ENCODE measurements at regions not wholly inside any gene's neighbourhood (a gene's known extent, or its start where the extent isn't known, plus 50 kb on each side); places are given as distances from the start of the nearest gene placed in this dataset.

DNA sequence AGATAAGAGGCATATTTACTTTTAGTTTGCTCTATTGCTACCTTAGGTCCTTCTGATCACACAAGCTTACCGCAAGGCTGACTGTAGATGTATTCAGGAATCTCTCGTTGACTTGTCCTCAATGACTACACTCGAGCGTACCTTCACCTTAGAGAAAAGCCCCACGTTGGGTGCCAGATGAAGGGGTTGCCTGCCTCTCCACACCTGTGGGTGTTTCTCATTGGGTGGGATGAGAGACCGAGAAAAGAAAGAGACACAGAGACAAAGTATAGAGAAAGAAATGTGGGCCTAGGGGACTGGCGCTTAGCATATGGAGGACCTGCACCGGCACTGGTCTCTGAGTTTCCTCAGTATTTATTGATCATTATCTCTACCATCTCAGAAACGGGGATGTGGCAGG lies 51.8 kb downstream of the ASCL4 start:
- Histone ChIP-seq H3K4me3 (ENCODE audit: low read length) (no peak overlapping the region), H3K27me3 (ENCODE audit: insufficient read depth, low read length) (peaks cover 4% of the 10 kb centered on the region), H3K4me1 (ENCODE audit: insufficient read depth, low read length) (no peaks in the 10 kb centered on the region), H3K9me3 (ENCODE audit: low read depth, low read length) (peaks cover 21% of the 10 kb centered on the region)

DNA sequence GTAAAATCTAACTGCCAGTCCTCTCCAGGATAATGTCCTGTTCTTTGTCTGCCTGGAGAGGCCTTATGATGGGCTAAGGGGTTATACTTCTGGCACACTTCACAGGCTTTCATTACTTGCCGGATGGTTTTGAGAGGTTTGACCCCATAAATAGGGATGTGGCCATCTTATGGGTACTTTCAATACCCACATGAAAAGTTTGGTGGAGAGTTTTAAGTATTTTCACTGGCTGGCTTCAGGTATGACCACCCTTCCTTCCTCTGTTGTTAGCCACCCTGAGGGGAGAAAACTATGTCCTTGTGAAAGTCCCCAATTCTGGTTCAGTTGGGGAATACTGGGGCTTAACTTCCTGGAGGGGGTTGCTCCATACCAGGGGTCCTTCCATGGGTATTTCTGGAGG lies 54.8 kb downstream of the ASCL4 start:
- no peak overlapping the region for H3K4me3 ChIP-seq (ENCODE audit: low read length)
- peaks cover 8% of the 10 kb centered on the region for H3K27me3 ChIP-seq (ENCODE audit: insufficient read depth, low read length)
- peaks cover 21% of the 10 kb centered on the region for H3K9me3 ChIP-seq (ENCODE audit: low read depth, low read length)
- H3K4me1 ChIP-seq (ENCODE audit: insufficient read depth, low read length): no peaks in the 10 kb centered on the region

DNA sequence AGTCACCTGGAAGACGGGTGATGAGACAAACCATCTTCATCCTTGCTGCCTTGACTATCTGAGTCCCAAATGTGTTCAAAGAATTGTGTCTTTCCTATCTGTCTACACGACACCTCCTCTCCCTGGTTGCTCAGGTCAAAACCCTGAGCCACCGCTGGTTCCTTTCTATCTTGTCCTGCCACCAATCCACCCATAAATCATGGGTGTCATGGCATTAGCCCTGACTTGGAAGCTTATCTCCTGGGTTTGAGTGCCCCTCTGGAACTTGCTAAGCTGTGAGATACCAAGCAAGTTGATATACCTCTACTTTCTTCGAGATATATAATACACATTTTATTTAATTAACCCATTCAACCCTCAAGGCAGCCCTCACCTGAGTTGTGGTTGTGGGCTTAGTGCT lies 57.9 kb downstream of the ASCL4 start:
- Histone ChIP-seq H3K4me3 (ENCODE audit: low read length) (no peak overlapping the region), H3K27me3 (ENCODE audit: insufficient read depth, low read length) (peaks cover 18% of the 10 kb centered on the region), H3K9me3 (ENCODE audit: low read depth, low read length) (peaks cover 5% of the 10 kb centered on the region), H3K4me1 (ENCODE audit: insufficient read depth, low read length) (no peaks in the 10 kb centered on the region)

DNA sequence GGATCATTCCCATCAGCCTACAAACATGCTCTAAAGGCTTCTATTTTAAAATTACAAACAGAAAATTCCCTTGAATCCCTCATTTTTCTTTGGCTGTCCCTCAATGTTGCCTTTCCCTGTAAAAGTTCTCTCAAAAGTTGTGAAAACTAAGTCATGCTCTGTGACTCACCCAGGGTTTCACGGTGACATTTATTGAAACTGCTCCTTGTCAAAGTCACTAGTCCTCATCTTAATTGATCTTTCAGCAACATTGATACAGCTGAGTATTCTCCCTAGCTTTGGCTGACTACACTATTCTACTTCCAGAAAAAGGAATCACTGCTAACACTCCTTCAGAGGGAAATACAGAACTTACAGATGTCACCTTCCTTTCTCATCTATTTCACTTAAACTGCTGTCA lies 65.7 kb downstream of the ASCL4 start:
- H3K9me3 ChIP-seq (ENCODE audit: low read depth, low read length): no peaks in the 10 kb centered on the region
- peaks cover 55% of the 10 kb centered on the region for H3K27me3 ChIP-seq (ENCODE audit: insufficient read depth, low read length)
- H3K4me3 ChIP-seq (ENCODE audit: low read length): no peak overlapping the region
- no peaks in the 10 kb centered on the region for H3K4me1 ChIP-seq (ENCODE audit: insufficient read depth, low read length)

DNA sequence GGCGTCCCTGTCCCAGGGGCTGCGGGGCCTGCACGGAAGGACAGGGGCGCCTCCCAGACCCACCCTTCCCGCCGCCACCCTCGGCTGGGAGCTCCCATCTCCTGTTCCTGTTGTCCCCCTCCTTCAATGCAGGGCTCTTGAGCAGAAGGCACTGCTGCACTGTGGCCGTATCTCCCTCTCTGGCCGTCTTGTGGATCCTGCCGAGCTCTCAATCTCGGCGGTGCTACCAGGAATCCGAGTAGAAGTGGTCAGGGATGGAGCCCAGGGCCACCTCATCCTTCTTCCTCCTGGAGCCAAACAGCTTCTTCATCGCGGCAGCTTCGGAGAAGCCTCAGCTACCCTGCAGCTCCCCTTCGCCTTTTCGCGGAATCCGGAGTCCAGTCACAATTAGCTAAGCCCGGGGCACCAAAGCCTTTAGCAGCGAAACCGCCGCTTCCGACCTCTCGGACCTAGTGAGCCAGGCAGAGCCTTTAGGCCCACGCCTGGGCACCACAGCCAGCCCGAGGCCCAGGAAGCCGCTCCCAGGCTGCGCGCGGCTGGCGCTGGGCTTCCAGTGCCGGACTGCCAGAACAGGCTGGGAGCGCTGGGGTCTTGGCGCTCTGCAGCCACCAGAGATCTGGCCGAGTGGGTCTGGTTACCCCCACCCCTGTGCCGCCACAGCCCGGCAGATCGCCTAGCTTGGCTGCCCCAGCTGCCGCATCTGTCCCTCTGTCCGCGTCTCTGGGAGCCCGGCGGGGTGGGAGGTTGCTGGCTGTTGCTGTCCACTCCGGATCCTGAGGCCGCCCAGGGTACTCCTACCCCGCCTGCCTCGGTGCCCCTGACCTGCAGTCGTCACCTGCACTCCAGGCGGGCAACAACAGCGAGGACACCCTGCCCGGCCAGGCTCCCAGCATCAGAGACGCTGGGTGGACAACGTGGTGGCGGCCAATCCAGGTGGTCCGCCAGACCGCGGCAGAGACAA lies 69.1 kb downstream of the ASCL4 start:
- H3K4me1 ChIP-seq (ENCODE audit: insufficient read depth, low read length): no peaks in the 10 kb centered on the region
- H3K9me3 ChIP-seq (ENCODE audit: low read depth, low read length): no peaks in the 10 kb centered on the region
- no peak overlapping the region for H3K4me3 ChIP-seq (ENCODE audit: low read length)
- H3K27me3 ChIP-seq (ENCODE audit: insufficient read depth, low read length): peaks cover 81% of the 10 kb centered on the region

DNA sequence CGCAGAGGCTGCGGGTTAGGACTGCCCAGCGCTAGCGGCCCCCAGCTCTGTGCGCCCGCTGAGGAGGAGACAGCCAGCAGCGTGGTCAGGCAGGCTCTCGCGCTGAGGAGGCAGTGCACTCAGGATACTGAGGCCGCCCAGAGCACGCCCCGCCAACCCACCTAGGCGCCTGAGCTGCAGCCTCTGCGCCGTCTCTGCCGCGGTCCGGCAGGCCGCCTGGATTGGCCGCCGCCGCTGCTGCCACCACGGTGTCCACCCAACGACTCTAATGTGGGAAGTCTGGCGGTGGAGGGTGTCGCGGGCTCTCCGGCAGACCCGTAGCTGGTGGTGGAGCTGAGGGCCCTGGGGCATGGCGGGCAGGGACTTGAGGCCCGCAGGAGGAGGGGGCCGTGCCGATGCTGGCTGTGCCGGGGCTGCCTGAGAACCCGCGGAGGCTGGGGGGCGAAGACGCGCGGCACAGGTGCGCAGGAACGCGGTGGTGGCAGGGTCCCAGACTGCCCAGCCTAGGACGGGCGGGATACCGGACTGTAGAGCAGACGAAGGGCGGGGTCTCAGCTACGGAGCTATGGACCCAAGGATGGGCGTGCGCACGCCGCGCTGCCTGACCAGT lies 69.9 kb downstream of the ASCL4 start:
- H3K27me3 ChIP-seq (ENCODE audit: insufficient read depth, low read length): peaks cover 82% of the 10 kb centered on the region
- H3K4me1 ChIP-seq (ENCODE audit: insufficient read depth, low read length): no peaks in the 10 kb centered on the region
- no peaks in the 10 kb centered on the region for H3K9me3 ChIP-seq (ENCODE audit: low read depth, low read length)
- H3K4me3 ChIP-seq (ENCODE audit: low read length): no peak overlapping the region

DNA sequence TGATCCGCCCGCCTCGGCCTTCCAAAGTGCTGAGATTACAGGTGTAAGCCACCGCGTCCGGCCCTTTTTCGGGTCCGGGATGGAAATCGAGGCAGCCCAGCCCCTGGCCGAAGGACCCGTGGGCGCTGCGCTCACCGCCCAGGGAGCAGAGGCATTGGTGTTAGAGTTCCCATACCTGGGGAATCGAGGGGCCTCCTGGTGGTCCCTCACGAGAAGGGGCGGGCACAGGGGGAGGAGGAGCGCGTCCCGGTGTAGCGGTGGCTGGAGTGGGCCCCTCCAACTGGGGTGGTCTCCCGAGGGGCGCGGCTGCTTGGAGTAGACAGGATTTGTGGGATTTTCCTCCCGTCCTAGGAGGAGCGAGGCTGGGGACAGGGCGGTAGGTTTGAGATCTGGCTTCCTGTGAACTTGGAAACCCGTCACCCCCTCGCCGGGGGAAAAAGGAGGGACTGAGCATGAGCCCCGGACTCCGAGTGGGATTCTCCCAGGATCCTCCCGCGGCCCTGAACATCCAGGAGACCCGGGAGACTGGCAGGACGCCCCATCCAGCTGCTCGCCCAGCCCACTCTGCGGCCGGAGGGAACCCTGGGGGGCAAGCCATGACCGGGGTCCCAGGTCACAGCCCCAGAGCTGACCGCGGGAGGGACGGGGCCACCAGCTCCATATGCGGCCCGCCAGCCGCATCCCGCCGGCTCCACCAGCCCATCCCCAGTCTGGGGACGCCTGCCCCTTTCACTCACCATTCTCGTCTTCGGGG lies 70.9 kb downstream of the ASCL4 start:
- H3K27me3 ChIP-seq (ENCODE audit: insufficient read depth, low read length): peaks cover 78% of the 10 kb centered on the region
- H3K4me1 ChIP-seq (ENCODE audit: insufficient read depth, low read length): no peaks in the 10 kb centered on the region
- no peak overlapping the region for H3K4me3 ChIP-seq (ENCODE audit: low read length)
- no peaks in the 10 kb centered on the region for H3K9me3 ChIP-seq (ENCODE audit: low read depth, low read length)

DNA sequence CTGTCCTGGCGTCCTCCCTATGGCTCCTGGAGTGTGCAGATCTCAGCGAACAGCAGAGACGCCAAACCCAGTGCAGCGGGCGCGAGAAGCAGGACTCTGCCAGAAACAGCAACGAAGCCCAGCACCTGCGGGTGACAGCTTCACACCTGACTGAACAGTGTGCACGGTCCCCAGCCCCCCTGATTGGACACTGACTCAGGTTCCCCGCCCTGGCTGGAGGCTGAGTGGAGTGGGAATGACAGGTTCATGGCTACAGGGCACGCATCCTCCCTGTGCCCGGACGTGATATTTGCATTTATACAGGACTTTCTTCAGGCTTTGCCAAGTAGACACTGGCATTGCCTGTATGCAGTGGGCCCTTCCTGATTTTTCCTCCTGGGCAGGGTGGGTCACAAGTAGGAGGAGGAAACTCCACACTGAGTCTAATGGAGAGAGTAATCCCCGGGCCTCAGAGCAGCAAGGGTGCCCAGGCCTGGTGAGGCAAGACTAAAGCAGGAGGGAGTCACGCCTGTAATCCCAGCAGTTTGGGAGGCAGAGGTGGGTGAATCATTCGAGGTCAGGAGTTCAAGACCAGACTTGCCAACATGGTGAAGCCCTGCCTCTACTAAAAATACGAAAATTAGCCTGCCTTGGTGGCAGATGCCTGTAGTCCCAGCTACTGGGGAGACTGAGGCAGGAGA lies 71.6 kb downstream of the ASCL4 start:
- H3K4me3 ChIP-seq (ENCODE audit: low read length): no peak overlapping the region
- no peaks in the 10 kb centered on the region for H3K9me3 ChIP-seq (ENCODE audit: low read depth, low read length)
- peaks cover 71% of the 10 kb centered on the region for H3K27me3 ChIP-seq (ENCODE audit: insufficient read depth, low read length)
- no peaks in the 10 kb centered on the region for H3K4me1 ChIP-seq (ENCODE audit: insufficient read depth, low read length)

DNA sequence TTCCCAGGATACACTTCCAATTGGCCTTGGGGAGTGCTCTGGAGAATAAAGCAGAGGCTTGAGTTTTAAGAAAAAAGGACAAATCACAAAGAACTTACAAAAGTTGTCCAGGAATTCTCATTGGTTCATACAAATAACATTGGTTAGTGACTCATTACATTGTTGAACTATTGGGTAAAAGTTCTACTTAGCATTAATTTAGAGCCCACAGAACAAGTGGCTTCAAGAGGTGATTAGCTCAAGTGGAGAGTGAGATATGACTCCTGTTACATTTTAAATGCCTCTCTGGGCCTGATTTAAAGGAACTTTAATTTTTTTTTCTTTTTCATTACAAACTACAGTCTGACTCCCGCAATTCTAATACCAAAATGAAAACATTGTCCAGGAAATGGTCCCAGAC lies 72.9 kb downstream of the ASCL4 start:
- peaks cover 60% of the 10 kb centered on the region for H3K27me3 ChIP-seq (ENCODE audit: insufficient read depth, low read length)
- H3K4me1 ChIP-seq (ENCODE audit: insufficient read depth, low read length): no peaks in the 10 kb centered on the region
- no peak overlapping the region for H3K4me3 ChIP-seq (ENCODE audit: low read length)
- no peaks in the 10 kb centered on the region for H3K9me3 ChIP-seq (ENCODE audit: low read depth, low read length)

DNA sequence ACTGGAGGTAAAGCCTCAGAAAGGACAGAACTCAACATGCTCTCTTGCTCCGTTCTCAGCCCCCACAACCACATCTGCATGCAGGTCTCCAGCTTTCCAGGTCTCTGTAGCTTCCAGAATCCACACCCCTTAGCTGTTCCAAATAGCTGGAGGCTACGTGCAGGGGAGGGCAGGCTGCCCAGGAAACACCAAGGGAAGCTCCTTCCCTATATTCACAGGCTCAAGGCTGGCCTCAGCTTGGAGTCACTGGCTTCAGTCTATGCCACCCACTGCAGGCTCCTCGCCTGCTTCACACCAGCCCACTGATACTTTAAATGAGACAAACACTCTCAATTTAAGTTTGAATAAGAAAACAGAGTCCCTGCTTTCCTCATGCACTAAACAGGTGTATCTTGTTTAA lies 73.3 kb downstream of the ASCL4 start:
- Histone ChIP-seq H3K27me3 (ENCODE audit: insufficient read depth, low read length) (peaks cover 56% of the 10 kb centered on the region), H3K4me1 (ENCODE audit: insufficient read depth, low read length) (no peaks in the 10 kb centered on the region), H3K4me3 (ENCODE audit: low read length) (no peak overlapping the region), H3K9me3 (ENCODE audit: low read depth, low read length) (no peaks in the 10 kb centered on the region)

DNA sequence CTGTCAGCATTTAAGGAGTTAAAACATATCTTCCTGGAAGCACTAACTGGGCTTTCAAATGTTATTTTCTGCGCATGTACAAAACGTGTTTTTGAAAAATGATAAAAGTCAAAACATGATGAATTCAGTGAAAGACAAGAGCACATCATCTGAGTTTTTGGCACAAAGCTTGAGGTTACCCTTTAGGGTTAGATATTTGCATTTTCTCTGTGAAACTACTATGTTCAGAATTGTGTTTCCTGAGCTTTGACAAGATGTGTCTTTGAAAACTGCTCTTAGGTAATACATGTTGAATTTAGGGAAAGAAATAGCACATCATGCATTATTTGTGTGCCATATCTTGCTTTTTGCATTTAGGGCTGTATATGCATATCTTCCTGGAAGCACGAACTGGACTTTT lies 79.0 kb downstream of the ASCL4 start:
- Histone ChIP-seq H3K9me3 (ENCODE audit: low read depth, low read length) (no peaks in the 10 kb centered on the region), H3K27me3 (ENCODE audit: insufficient read depth, low read length) (peaks cover 8% of the 10 kb centered on the region), H3K4me3 (ENCODE audit: low read length) (no peak overlapping the region), H3K4me1 (ENCODE audit: insufficient read depth, low read length) (no peaks in the 10 kb centered on the region)

DNA sequence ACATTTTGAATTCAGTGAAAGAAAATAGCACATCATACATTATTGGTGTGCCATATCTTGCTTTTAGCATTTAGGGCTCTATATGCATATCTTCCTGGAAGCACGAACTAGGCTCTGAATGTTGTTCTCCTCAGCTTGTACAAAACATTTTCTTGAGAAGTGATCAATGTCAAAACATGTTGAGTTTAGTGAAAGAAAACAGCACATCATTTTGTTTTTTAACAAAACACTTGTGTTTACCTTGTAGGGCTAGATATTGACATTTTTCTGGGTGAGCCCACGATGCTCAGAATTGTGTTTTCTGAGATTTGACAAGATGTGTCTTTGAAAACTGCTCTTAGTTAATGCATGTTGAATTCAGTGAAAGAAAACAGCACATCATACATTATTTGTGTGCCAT lies 81.0 kb downstream of the ASCL4 start:
- Histone ChIP-seq H3K27me3 (ENCODE audit: insufficient read depth, low read length) (peaks cover 12% of the 10 kb centered on the region), H3K4me3 (ENCODE audit: low read length) (no peak overlapping the region), H3K4me1 (ENCODE audit: insufficient read depth, low read length) (no peaks in the 10 kb centered on the region), H3K9me3 (ENCODE audit: low read depth, low read length) (no peaks in the 10 kb centered on the region)

DNA sequence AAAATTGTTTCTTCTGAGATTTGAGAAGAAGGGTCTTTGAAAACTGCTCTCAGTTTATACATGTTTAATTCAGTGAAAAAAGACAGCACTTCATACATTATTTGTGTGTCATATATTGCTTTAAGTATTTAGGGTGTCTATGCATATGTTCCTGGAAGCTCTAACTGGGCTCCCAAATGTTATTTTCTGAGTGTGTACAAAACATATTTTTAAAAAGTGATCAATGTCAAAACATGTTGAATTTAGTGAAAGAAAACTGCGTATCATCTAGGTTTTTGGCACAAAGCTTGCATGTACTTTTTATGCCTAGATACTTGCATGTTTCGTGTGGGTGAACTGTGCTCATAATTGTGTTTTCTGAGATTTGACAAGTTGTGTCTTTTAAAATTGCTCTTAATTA lies 81.6 kb downstream of the ASCL4 start:
- peaks cover 15% of the 10 kb centered on the region for H3K27me3 ChIP-seq (ENCODE audit: insufficient read depth, low read length)
- no peak overlapping the region for H3K4me3 ChIP-seq (ENCODE audit: low read length)
- no peaks in the 10 kb centered on the region for H3K4me1 ChIP-seq (ENCODE audit: insufficient read depth, low read length)
- H3K9me3 ChIP-seq (ENCODE audit: low read depth, low read length): no peaks in the 10 kb centered on the region

DNA sequence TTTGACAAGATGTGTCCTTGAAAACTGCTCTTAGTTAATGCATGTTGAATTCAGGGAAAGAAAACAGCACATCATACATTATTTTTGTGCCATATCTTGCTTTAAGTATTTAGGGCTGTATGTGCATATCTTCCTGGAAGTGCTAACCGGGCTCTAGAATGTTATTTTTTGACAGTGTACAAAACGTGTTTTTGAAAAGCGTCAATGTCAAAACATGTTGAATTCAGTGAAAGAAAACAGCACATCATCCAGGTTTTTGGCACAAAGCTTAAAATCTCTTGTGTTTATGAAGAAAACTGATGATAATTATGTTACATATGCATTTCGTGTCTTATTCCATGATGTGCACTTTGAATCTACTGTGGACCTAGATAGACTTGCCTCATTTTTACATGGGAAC lies 82.7 kb downstream of the ASCL4 start:
- no peaks in the 10 kb centered on the region for H3K4me1 ChIP-seq (ENCODE audit: insufficient read depth, low read length)
- H3K4me3 ChIP-seq (ENCODE audit: low read length): no peak overlapping the region
- H3K27me3 ChIP-seq (ENCODE audit: insufficient read depth, low read length): peaks cover 18% of the 10 kb centered on the region
- H3K9me3 ChIP-seq (ENCODE audit: low read depth, low read length): no peaks in the 10 kb centered on the region

DNA sequence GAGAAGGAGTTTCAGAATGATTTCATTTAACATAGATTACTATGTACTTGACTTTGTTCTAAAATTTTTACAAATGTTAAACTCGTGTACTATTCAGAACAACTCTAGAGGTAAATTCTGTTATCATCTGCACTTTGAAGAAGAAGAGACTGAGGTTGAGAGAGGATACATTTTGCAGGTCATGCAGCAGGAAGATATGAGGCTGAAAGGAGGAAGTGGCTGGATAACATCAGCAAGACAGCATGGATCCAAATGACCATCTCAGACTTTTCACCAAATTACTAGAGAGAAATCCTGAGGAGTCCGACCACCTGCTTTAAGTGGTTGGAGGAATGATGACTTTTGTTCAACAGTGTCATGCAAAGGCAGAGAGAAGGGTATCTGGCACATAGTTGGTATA lies 84.9 kb downstream of the ASCL4 start:
- H3K27me3 ChIP-seq (ENCODE audit: insufficient read depth, low read length): peaks cover 32% of the 10 kb centered on the region
- H3K4me1 ChIP-seq (ENCODE audit: insufficient read depth, low read length): no peaks in the 10 kb centered on the region
- H3K9me3 ChIP-seq (ENCODE audit: low read depth, low read length): no peaks in the 10 kb centered on the region
- H3K4me3 ChIP-seq (ENCODE audit: low read length): no peak overlapping the region

All from mononuclear cell (primary cell).